Right lobe of liver (tissue), 6 donors: ENCODE measurements at regions not wholly inside any gene's neighbourhood (a gene's known extent, or its start where the extent isn't known, plus 50 kb on each side); places are given as distances from the start of the nearest gene placed in this dataset.

Source experiments
- ATAC-seq, 4 donors: fragments of 200-7000 bp; cut with Tn5 transposase; one replicate each; pipeline ENCODE4 v1.9.1; 2020; ENCODE audit warnings: mild to moderate bottlenecking in 4 of 4, moderate library complexity in 4 of 4
- DNase-seq, 3 donors: peaks; one replicate each; pipeline ENCODE4 v3.0.0-alpha.2; 2020
- H3K27ac ChIP-seq, 3 donors: fragments of 200-600 bp; one replicate each; pipeline ENCODE4 v1.8.0; 2022
- H3K27me3 ChIP-seq, 2 donors: fragments of 200-600 bp; one replicate each; pipeline ENCODE4 v1.8.0; 2022
- H3K36me3 ChIP-seq, 4 donors: fragments of 200-600 bp; sonication (generic) in 1 of 4; one replicate each; pipeline versions ENCODE4 v1.5.1 to v1.8.0; 2017 to 2022; ENCODE audit warnings: control low read depth in 1 of 4
- H3K4me1 ChIP-seq, 4 donors: fragments of 200-600 bp; sonication (generic) in 1 of 4; one replicate each; pipeline versions ENCODE4 v1.5.1 to v1.8.0; 2017 to 2022; ENCODE audit warnings: control low read depth in 1 of 4
- H3K4me3 ChIP-seq, 3 donors: fragments of 200-600 bp; one replicate each; pipeline ENCODE4 v1.8.0; 2022
- H3K9me3 ChIP-seq, 4 donors: fragments of 200-600 bp; sonication (generic) in 1 of 4; one replicate each; pipeline versions ENCODE4 v1.5.1 to v1.8.0; 2017 to 2022; ENCODE audit warnings: control low read depth in 1 of 4
- POLR2A ChIP-seq: fragments of 450-650 bp; IDR thresholded peaks from one replicate; pipeline ENCODE4 v1.6.1; 2017; ENCODE audit warnings: antibody characterized with exemption, mild to moderate bottlenecking
- WGBS: methylation state at CpG from one replicate; pipeline ENCODE4 v1.1.6; 2018; ENCODE audit warnings: low coverage, low lambda C conversion rate; ENCODE audit not compliant: insufficient coverage; ENCODE audit errors: missing lambda C conversion rate; 5-methylcytosine and 5-hydroxymethylcytosine counted together
- intact Hi-C, 2 donors: fragments of 100-400 bp; cut with DNase I; formaldehyde crosslinking; loops; one replicate each; pipeline versions ENCODE4 v1.11.2 to v1.14.1; 2022
- TF ChIP-seq, protein P1 (sequence below), 4 donors: fragments of 200-600 bp in 3 of 4; fragments of 450-650 bp in 1 of 4; IDR thresholded peaks; one replicate each; pipeline versions ENCODE4 v1.5.1 to v1.8.0; 2016 to 2022; ENCODE audit warnings: antibody characterized with exemption in 4 of 4, mild to moderate bottlenecking in 2 of 4
- donor health status: DM: no; HTN: yes; CAD: no.
- donor health status: DM: no; HTN: no; CAD: no.
- donor health status: DM: no; HTN: no; CAD: no.
- donor health status: DM: no; HTN: yes; CAD: no.
- donor health status: DM: no; HTN: yes; CAD: no.

DNA sequence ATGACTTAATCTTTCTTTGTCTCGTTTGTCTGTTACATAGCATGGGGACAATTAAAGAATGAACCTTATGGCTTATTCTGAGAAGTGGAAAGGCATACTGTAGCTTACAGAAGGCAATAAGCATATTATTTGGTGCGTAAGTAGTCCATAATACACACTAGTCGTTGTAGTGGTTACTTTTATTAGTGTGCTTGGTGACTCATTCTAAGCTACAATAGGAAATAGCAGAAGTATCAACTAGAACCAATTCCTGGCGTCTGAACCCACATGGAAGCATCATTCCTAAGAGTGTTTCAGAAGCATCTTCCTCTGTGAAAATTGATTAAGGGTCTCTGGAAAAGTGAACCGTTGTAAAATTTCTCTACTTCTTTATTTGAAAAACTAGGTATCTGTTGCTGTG lies 777.8 kb upstream of the EEF2KMT start:
- no peaks in the 10 kb centered on the region for H3K27me3 ChIP-seq
- WGBS = 34% methylated on average over 5 of the region's 5 CpGs
- H3K36me3 ChIP-seq = no peaks in the 10 kb centered on the region
- ATAC-seq (no peak), DNase-seq (no peak)
- H3K4me1 ChIP-seq = no peaks in the 10 kb centered on the region
- TF ChIP-seq POLR2A = no peak
- TF ChIP-seq, protein P1, sequence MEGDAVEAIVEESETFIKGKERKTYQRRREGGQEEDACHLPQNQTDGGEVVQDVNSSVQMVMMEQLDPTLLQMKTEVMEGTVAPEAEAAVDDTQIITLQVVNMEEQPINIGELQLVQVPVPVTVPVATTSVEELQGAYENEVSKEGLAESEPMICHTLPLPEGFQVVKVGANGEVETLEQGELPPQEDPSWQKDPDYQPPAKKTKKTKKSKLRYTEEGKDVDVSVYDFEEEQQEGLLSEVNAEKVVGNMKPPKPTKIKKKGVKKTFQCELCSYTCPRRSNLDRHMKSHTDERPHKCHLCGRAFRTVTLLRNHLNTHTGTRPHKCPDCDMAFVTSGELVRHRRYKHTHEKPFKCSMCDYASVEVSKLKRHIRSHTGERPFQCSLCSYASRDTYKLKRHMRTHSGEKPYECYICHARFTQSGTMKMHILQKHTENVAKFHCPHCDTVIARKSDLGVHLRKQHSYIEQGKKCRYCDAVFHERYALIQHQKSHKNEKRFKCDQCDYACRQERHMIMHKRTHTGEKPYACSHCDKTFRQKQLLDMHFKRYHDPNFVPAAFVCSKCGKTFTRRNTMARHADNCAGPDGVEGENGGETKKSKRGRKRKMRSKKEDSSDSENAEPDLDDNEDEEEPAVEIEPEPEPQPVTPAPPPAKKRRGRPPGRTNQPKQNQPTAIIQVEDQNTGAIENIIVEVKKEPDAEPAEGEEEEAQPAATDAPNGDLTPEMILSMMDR (IDR thresholded peaks at IDR 0.05) = no peak
- H3K9me3 ChIP-seq = no peaks in the 10 kb centered on the region
- intact Hi-C loops = no loop called here
- no peak overlapping the region for H3K27ac ChIP-seq
- no peak overlapping the region for H3K4me3 ChIP-seq

DNA sequence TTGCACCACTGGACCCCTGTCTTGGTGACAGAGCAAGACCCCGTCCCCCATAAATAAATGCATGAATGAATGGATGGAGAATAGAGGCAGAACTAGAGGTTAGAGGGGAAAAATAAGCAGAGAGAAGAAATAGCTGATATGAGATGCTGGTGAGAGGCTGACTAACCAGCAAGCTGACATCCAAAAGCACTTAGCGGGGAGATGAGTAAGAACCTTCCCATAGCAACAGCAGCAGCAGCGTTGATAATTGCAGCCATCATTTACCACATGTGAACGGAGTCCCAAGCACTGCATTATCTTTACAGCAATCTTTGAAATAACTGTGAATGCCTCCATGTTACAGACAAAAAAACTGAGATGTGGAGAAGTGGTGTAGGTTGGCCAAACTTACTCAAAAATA lies 777.3 kb upstream of the EEF2KMT start:
- Histone ChIP-seq H3K36me3 (no peaks in the 10 kb centered on the region), H3K9me3 (no peaks in the 10 kb centered on the region), H3K27ac (no peak overlapping the region), H3K4me3 (no peak overlapping the region), H3K27me3 (no peaks in the 10 kb centered on the region), H3K4me1 (no peaks in the 10 kb centered on the region)
- ATAC-seq (no peak), DNase-seq (no peak)
- WGBS = 58% methylated on average over 4 of the region's 4 CpGs
- TF ChIP-seq POLR2A = no peak
- TF ChIP-seq, protein P1 (IDR thresholded peaks at IDR 0.05) = no peak
- intact Hi-C loops = no loop called here

DNA sequence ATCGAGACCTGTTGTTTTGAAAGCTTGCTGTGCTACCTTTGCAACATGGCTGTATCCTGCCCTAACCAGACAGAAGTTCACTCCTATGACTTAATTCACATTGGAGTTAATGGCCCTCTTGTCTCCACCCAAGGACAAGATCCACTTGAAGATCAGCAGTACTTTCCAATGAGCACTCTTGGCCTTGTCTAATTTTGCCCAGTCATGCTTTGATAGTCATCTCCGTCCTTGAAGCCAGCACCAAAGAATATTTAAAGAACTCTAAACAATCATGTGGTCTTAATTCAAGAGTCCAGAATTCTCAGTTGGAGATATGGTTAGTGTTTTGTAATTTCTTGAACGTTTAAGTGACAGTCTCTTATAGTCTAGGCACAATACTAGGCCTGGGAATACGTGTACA lies 775.6 kb upstream of the EEF2KMT start:
- TF ChIP-seq POLR2A = no peak
- TF ChIP-seq, protein P1 (IDR thresholded peaks at IDR 0.05) = no peak
- Histone ChIP-seq H3K4me1 (no peaks in the 10 kb centered on the region), H3K27ac (no peak overlapping the region), H3K27me3 (no peaks in the 10 kb centered on the region), H3K9me3 (no peaks in the 10 kb centered on the region), H3K36me3 (no peaks in the 10 kb centered on the region), H3K4me3 (no peak overlapping the region)
- 47% methylated on average over 4 of the region's 4 CpGs for WGBS
- DNase-seq (no peak), ATAC-seq (no peak)
- intact Hi-C loops = no loop called here

DNA sequence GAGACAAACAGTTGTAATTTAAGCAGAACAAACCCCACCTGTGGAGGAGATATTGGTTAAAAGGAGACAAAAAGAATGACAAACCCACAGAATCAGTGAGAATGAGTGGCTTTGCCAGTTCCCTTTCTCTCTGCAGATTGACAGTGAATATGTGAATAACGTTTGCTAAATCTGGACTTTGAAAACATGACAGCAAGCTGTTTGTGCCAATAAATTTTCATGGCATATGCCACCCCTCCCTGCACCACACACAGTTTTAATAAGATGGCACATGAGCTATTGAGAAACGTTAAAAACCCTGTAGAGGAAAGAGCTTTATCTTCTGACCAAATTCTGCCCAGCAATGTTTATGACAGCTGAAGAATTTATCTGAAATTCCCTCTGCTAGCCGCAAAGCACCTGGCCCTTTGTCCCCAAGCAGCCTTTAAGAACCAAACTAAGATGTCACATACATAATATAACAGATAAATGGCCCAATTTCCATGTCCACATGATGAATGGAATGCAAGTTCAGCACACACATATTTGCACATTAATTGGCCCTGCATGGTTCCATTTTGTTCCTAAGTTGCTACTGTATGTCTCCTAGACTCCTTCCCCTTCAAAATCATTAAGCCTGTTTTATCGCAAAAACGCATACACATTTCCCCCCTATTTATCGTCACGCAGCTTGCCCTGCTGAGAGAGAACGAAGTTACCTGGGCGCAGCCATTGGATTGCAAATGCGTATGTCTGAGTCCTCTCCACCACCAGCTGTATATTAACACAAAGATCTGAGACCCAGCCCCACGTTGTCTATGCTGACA lies 773.5 kb upstream of the EEF2KMT start:
- WGBS = 21% methylated on average over 11 of the region's 11 CpGs
- Histone ChIP-seq H3K4me1 (no peaks in the 10 kb centered on the region), H3K36me3 (no peaks in the 10 kb centered on the region), H3K9me3 (no peaks in the 10 kb centered on the region), H3K27ac (no peak overlapping the region), H3K4me3 (no peak overlapping the region), H3K27me3 (no peaks in the 10 kb centered on the region)
- ATAC-seq (no peak), DNase-seq (no peak)
- intact Hi-C loops = no loop called here
- no peak for TF ChIP-seq POLR2A
- TF ChIP-seq, protein P1 (IDR thresholded peaks at IDR 0.05) = no peak
